ENCODE measurements at regions not wholly inside any gene's neighbourhood (a gene's known extent, or its start where the extent isn't known, plus 50 kb on each side); places are given as distances from the start of the nearest gene placed in this dataset.

DNA sequence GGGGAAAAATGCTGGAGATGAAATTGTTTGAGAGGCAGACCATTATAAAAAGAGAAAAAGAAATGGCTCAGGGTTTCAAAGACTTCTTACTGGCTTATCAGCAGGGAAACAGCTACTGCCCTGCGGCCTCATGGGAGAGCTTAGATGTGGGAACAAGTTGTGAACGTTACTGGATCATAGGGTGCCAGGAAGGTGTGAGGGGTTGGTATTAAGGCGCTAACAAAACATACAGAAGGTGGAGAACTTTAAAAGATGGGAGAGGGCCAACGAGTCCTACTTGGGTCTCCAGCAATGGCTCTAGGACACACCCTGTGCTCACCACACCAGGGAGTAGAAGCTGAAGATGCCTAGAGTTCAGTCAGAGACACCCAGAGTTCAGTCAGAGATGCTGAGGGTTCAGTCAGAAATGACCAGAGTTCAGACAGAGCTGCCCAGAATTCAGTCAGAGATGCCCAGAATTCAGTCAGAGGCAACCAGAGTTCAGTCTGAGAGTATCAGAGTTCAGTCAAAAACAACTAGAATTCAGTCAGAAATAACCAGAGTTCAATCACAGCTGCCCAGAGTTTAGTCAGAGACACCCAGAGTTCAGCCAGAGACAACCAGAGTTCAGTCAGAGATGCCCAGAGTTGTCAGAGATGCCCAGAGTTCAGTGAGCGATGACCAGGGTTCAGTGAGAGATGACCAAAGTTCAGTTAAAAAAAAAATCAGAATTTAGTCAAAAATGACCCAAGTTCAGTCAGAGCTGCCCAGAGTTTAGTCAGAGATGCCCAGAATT, 1103.6 kb downstream of the BCL11B start:
- POLR2A ChIA-PET (ENCODE audit: unreplicated experiment) = no interaction called here
- H3K4me1 ChIP-seq (ENCODE audit: control insufficient read depth, insufficient read depth, low read length) = no peaks in the 10 kb centered on the region
- no peak overlapping the region for H3K14ac ChIP-seq (replicated peaks; ENCODE audit: low read depth, low read length)
- WGBS, 2 experiments (ENCODE audit: extremely low coverage in 2 of 2, insufficient read length in 1 of 2) = 33% methylated on average over 1 of the region's 5 CpGs; no CpG with 5 or more reads in 1 of the 2 experiments
- in situ Hi-C loops (cut with MboI; ENCODE audit: low sequenced_read_pairs) (no loop called here), dilution Hi-C loops (cut with HindIII; ENCODE audit: low sequenced_read_pairs, unreplicated experiment) (no loop called here), intact Hi-C loops (cut with micrococcal nuclease) (no loop called here)
- TF ChIP-seq MXI1 (IDR thresholded peaks at IDR 0.05; ENCODE audit: borderline replicate concordance, low read depth, low read length) (no peak), NFE2L2 (IDR thresholded peaks at IDR 0.05; ENCODE audit: low read depth, low read length) (no peak), RAD21 (IDR thresholded peaks at IDR 0.05; ENCODE audit: low read length) (no peak), SMC3 (IDR thresholded peaks at IDR 0.05; ENCODE audit: low read depth, low read length) (no peak), RCOR1 (IDR thresholded peaks at IDR 0.05; ENCODE audit: insufficient replicate concordance, low read length) (no peak), BHLHE40 (IDR thresholded peaks at IDR 0.05; ENCODE audit: low read depth, low read length) (no peak)
- H2BK20ac ChIP-seq (ENCODE audit: low read depth, low read length) = no peak overlapping the region
- peaks cover 42% of the 10 kb centered on the region for H3K9me3 ChIP-seq (ENCODE audit: control insufficient read depth, insufficient read depth, low read length)
- H3K4ac ChIP-seq (ENCODE audit: low read depth, low read length) = no peak overlapping the region
- no peak overlapping the region for H4K8ac ChIP-seq (ENCODE audit: low read depth in 2 of 2, low read length in 2 of 2)
- H2AK5ac ChIP-seq (ENCODE audit: low read depth, low read length) = no peak overlapping the region
- no peak overlapping the region for H2BK15ac ChIP-seq (ENCODE audit: low read depth, low read length)
- H3K27me3 ChIP-seq (ENCODE audit: control insufficient read depth, insufficient read depth, low read length) = no peaks in the 10 kb centered on the region
- H3K18ac ChIP-seq (ENCODE audit: low read depth, low read length) = no peak overlapping the region
- H2BK120ac ChIP-seq (ENCODE audit: low read depth, low read length) = no peak overlapping the region
- no peak overlapping the region for H3K23ac ChIP-seq (ENCODE audit: low read depth, low read length)
- H4K20me1 ChIP-seq (ENCODE audit: insufficient read depth, low read length) = no peaks in the 10 kb centered on the region
- no peak overlapping the region for H3K4me2 ChIP-seq (ENCODE audit: low read depth, low read length)
- H2BK5ac ChIP-seq (ENCODE audit: low read depth, low read length, poor library complexity, severe bottlenecking) = no peak overlapping the region
- no peak overlapping the region for H3K27ac ChIP-seq (ENCODE audit: insufficient read depth, low read length)
- no peaks in the 10 kb centered on the region for H3K9me1 ChIP-seq (ENCODE audit: insufficient read depth, low read length)
- ATAC-seq (ENCODE audit: low read depth) (no peak), DNase-seq (no peak)
- CTCF ChIA-PET = no interaction called here
- no peak overlapping the region for H2AFZ ChIP-seq (replicated peaks; ENCODE audit: low read length, poor library complexity)
- no TSS peak for BruUV-seq (replicated peaks)
- no peaks in the 10 kb centered on the region for H3K36me3 ChIP-seq (ENCODE audit: control insufficient read depth, insufficient read depth, low read length)
- H2AK9ac ChIP-seq (replicated peaks; ENCODE audit: low read depth, low read length, poor library complexity) = no peak overlapping the region
- no peak overlapping the region for H3K56ac ChIP-seq (ENCODE audit: extremely low read depth, insufficient read depth, low read length)
- no peak overlapping the region for H4K5ac ChIP-seq (ENCODE audit: low read depth, low read length)
- H3K79me1 ChIP-seq (ENCODE audit: low read depth in 1 of 2, low read length in 2 of 2) = no peaks in the 10 kb centered on the region
- H3K4me3 ChIP-seq (ENCODE audit: insufficient read depth, low read depth, low read length) = no peak overlapping the region
- H3K9ac ChIP-seq (ENCODE audit: low read depth, low read length) = no peak overlapping the region
- no peak overlapping the region for H4K91ac ChIP-seq (ENCODE audit: insufficient read depth, low read depth, low read length)

Measured in IMR-90 (cell line).